ENCODE measurements at regions not wholly inside any gene's neighbourhood (a gene's known extent, or its start where the extent isn't known, plus 50 kb on each side); places are given as distances from the start of the nearest gene placed in this dataset.

- TF ChIP-seq CTCF (IDR thresholded peaks at IDR 0.05) (no peak), POLR2A (IDR thresholded peaks at IDR 0.05) (no peak)
Observed at GRCh38 chr19:28350037-28350436, 862.9 kb downstream of the UQCRFS1 start.

All from heart left ventricle (tissue), 13 donors.